GM19099 (cell line): ENCODE measurements at regions not wholly inside any gene's neighbourhood (a gene's known extent, or its start where the extent isn't known, plus 50 kb on each side); places are given as distances from the start of the nearest gene placed in this dataset.

Experiments used
- POLR2A ChIP-seq: IDR thresholded peaks from 3 replicates; pipeline ENCODE4 v1.6.1; 2011; ENCODE audit warnings: low read depth; ENCODE audit not compliant: insufficient read length; ENCODE audit errors: extremely low read depth

GRCh38 chr9:109901201-109901600 lies 121.2 kb downstream of the PALM2AKAP2 start:
- no peak for TF ChIP-seq POLR2A

- TF ChIP-seq POLR2A = no peak
Observed at GRCh38 chr9:109903515-109904138, 123.6 kb downstream of the PALM2AKAP2 start.

DNA sequence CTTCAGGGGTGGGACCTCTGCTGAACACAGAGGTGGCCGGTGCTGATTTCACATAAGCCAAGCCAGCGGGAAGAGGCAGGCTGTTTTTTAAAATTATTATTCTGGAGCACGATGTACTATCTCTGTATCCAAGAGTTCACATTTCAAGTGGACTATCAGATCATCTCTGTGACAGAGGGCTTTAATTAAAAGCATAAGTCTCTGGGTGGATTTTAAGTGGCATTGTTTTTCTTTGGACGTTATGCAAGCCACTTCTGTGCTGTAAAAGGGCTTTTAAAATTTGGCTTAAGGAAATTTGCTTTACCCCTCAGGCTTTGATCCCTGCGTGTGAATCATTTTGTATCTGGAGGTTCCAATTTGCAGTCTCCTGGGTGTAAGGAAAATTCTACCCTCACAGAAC lies 124.7 kb downstream of the PALM2AKAP2 start:
- TF ChIP-seq POLR2A = no peak

- no peak for TF ChIP-seq POLR2A
Observed at GRCh38 chr9:109905472-109905871, 125.5 kb downstream of the PALM2AKAP2 start.

DNA sequence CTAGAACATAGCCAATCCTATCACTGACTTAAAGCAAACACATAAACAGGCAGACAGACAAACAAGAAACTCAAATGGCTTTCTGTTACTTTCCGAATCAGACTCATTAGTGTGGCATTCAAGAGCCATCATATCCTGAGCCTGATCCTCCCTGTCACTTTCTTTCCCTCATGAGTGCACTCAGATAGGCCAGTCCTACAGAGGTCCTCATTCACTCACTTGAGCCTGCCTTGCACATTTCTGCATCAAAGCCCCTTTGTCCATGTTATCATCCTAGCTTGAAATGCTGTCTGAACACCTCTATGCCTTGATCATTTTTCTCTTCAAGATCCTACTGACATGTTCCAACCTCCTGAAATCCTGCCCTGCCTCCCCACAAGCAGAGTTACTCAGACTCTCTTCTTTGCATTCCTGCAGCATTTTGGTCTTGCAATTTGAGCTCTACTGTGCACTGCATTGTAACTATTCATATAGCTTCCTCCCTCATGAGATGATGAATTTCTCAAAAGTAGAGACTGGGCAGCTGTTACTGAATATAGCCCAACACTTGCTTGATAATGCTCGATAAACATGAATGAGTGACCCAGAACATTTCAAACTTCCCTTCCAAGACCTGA lies 126.9 kb downstream of the PALM2AKAP2 start:
- no peak for TF ChIP-seq POLR2A

DNA sequence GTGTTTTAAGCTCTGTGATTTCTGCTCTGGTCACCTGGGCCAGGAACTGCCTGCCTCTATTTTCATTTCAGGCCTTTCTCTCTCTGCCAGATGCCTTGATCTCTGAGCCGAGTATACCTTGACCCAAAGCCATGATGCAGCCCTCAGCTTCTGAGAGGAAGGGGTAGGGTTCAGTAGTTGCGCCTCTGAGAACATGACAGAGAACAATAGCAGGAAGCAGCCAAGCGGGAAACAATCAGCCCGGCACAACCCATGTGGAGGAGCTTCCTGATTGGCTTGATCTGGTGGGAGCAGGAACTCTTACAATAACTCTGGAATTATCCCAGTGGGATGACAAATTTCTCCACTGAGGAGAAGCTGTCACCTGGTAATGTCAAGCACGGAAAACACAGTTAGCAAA lies 127.4 kb downstream of the PALM2AKAP2 start:
- no peak for TF ChIP-seq POLR2A

DNA sequence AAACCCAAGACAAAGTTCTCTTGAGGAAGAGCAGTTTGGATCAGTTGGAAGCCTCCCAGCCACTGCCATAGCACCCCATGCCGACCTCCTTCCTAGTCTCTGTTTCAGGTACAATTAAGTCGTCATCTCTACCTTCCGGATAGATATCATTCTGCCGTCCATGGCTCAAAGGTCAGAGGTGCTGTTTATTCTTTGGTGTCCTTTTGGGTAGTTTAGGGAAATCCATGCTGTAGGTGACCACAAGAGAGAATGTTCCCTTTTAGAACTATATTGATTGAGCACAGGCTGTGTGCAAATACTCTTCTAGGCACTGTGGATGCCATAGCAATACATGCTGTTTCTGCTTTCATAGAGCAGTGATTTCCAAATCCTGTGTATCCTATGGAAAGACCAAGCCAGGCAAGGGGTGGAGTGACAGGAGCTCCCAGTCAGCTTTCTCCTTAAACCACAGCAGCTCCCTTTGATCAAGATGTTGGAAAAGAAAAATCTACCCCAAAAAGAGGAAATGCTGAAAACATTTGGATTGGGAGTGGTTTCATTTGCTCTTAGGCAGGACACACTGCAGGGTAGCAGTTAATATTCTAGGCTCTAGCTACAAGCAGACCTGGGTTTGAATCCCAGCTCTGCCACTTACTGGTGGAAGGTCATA lies 127.9 kb downstream of the PALM2AKAP2 start:
- no peak for TF ChIP-seq POLR2A

- no peak for TF ChIP-seq POLR2A
Observed at GRCh38 chr9:109908459-109909390, 128.7 kb downstream of the PALM2AKAP2 start.

- no peak for TF ChIP-seq POLR2A
Observed at GRCh38 chr9:109910671-109911518, 130.9 kb downstream of the PALM2AKAP2 start.

GRCh38 chr9:109912082-109912582 lies 132.1 kb downstream of the PALM2AKAP2 start:
- no peak for TF ChIP-seq POLR2A

DNA sequence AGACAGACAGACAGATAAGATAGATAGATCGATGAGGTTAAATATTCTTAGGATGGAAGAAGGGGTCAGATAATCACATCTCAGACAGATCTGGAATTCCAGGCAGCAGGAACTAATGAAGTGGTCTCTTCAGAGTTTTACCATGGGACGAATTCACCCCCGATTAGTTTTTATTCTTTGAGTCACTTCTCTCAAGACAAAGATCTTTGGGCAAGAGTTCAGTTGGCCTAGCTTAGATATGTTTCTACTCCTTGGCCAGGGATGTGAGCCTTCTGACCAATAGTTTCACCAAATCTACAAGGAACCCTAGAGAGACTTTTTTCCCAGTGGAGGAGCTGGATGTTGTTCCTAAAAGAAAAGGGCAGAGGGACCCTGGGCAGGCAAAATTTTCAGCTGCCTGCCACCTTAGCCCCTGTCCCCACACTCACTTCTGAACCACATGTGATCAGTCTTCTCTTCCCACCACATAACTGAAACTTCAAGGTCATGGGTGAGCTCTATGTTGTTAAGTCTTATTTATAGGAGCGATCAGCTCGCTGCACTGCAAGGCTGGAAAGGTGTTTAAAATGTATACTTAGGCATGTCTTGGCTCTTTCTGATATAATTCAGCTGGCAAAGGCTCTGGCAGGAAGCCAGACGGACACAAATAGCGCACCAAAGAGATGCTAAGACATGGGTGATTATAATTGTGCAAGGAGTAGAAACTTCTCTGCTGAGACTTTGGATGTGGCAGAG lies 132.9 kb downstream of the PALM2AKAP2 start:
- TF ChIP-seq POLR2A = no peak

DNA sequence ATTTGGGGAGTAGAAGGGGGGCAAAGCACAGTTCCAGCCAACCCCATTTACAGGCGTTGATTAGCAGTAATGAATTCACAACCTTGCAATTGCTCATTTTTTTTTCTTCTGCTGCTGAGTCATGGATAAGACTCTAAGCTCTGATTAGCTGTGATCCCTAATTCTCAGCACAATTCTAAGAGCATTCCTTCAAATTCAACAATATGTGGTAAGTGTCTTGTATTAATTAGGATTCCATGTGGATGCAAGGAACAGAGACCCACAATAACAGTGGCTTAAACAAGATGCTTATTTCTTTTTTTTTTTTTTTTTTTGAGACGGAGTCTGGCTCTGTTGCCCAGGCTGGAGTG lies 133.4 kb downstream of the PALM2AKAP2 start:
- no peak for TF ChIP-seq POLR2A

DNA sequence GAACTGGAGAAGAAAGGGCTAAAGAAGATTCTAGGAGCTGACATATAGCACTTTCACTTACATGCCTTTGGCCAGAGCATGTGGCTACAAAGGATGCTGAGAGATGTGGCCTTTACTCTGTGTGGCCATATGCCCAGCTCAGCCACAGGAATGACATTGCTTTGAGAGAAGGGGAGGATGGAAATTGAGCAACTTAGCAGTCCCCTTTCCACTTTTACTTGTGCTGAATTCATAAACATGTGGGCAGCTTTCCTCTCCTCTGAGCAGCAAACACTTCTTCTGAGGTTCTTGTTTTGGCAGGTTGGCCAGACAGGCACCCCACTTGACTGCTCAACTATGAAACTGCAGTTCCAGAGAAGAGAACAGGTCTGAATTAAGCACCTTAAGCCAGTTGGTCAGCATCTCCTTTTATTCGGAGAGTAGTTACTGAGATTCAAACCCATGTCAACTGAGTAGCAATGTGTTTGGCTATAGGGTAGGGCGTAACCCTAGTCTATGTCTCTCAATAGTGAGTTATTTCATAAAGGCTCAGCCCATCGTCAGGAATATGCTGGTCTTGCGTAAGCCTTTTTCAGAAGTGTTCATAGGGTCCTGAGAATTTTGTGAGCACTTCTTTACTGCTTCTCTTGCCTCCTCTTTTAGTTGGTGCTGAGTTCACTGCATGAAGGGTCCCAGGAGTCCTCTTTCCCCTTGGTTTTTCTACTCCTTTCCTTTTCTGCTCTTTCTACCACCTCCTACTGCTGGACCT lies 134.5 kb downstream of the PALM2AKAP2 start:
- no peak for TF ChIP-seq POLR2A
